ENCODE measurements at regions not wholly inside any gene's neighbourhood (a gene's known extent, or its start where the extent isn't known, plus 50 kb on each side); places are given as distances from the start of the nearest gene placed in this dataset.
"Not testable (repeated sequence)": the region's sequence is repeated elsewhere in the genome, so short reads cannot be mapped to it uniquely, and the experiment has no call there.

- DNase-seq, result no peak
Observed at GRCh38 chr2:150695451-150696135, 208.1 kb upstream of the RND3 start.

DNA sequence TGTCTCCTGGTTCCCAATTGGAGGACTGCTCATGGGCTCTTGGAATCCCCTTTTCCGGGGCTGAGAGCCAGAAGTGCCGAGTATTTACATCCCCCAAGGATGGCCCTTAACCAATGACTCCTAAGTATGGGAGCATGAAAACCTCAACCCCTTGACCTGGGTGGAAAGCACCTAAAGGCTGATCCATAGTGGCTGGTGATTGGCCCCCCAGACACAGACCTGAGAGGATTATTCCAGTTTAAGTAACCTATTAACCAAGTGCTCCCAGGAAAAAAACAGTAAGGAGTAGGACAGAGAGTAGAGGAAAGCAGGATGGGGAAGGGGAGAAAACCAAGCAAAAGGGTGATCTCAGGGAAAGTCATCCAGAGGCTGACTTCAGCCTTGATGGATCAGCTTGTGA lies 206.1 kb upstream of the RND3 start:
- no peak for DNase-seq

DNA sequence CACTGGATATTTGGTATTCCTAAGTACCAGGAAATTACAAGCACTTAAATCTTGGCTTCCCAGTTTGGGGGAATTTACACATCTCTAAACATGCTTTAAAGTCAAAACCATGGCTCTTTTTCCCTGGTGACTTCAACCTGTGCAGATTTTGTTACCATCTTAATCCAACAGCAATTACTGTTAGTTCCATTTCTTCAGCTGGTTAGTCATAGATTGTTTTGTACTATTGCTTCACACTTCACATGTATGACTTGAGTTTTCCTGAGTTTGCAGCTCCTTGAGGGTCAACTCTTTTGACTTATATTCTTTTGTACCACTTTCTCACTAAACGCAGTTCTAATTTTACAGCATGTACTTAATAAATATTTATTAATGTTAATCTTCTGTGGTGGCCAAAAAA lies 203.4 kb upstream of the RND3 start:
- no peak for DNase-seq

GRCh38 chr2:150690261-150690660 lies 202.8 kb upstream of the RND3 start:
- no peak for DNase-seq

DNA sequence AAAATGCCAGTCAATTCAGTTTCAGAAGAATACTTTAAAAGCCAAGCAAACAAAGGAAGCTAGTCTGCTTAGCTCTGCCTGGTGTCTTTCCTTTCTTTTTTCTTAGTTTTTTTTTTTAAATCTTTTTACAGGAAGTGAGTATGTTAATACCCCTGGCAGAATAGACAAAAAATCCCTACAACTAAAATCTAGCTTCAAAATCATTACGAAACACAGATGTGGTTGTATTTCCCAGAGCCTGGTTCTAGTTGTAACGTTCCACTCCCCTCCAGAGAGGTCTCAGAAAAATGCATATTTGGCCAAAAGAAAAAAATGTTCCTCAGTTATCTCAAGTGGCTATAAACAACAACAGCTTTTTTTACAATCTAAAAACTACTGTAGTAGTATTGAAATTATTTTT lies 202.1 kb upstream of the RND3 start:
- DNase-seq, result peak; percentile 21

DNA sequence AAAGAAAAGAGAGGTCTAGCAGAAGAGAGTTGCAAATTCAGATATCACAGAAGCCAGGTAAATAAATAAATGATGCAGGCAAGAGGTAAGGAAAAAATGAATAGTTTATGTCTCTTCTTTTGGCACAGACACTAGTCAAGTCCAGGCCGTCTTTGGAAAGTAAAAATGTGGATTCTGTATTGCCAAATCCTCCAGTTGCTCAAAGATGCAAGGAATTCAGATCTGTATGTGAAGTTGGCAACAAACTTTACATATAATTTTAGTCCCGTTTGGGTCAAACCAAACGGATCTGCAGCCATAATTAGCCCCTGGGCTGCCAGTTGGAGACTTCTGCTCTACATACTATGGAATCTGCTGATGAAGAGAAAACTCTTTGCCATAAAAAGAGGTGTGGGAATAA lies 200.5 kb upstream of the RND3 start:
- DNase-seq, result peak; percentile 35

- no peak for DNase-seq
Observed at GRCh38 chr2:150686391-150686790, 198.9 kb upstream of the RND3 start.

DNA sequence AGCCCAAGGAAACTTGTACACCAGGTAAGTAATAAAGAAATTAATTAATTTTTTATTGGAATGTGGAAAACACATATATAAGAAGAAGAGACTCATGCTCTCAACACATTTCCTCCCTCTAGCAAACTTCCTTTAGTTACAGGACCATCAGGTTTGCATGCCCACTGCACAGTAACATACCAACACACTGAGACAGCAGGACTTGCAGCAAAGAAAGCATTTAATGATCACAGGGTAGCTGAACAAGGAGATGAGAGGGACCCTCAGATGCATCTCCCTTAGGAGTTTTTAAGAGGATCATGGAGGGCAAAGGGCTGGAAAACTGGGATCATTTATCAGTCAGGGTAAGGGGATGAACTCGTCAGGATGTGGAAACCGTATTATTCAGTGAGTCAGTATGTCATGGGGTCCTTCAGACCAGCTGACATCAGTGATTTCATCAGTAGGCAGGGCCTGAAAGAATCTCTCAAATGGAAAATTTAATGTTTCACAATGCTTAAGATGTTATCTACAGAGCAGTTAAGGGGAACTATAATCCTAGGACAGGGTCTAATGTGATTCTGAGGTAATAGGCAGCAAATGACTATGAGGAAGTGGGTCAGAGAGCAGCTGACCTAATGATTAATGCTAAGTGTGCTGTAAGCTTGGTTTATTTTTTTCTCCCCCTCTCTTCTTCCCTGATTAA lies 193.8 kb upstream of the RND3 start:
- DNase-seq, result peak; percentile 86

- peak; percentile 31 for DNase-seq
Observed at GRCh38 chr2:150679456-150680120, 192.1 kb upstream of the RND3 start.

- no peak for DNase-seq
Observed at GRCh38 chr2:150677551-150677950, 190.1 kb upstream of the RND3 start.

DNA sequence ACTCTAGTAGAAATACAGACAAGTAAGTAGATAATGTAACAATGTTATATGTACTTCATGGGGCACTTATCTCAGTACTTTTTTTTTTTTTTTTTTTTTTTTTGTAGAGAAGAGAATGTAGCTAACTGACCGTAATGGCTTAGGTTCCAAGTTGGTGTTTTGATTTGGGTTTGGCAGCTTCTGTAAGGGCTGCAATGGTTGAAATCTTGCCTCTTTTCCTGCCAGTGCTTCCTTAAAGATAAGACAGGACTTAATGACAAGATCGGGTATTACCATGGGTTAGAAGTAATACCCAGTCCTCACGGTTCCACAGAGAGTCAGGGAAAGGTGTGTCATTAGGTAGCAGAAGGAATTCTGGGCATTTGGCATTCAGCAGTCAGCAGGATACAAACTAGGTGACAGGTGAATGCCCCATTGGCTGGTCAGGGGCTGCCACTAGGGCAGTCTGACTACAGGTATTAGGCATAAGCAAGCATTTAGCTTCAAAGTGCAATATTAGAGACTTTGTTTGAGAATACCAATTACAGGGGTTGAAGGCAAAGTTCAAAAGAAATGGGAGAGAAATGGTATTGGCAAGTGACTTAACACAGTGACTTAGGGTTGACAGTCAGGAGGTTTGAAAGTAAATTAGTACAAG lies 189.4 kb upstream of the RND3 start:
- DNase-seq, result no peak

GRCh38 chr2:150675807-150676206 lies 188.3 kb upstream of the RND3 start:
- DNase-seq, result no peak

GRCh38 chr2:150674283-150674682 lies 186.8 kb upstream of the RND3 start:
- peak; percentile 66 for DNase-seq

DNA sequence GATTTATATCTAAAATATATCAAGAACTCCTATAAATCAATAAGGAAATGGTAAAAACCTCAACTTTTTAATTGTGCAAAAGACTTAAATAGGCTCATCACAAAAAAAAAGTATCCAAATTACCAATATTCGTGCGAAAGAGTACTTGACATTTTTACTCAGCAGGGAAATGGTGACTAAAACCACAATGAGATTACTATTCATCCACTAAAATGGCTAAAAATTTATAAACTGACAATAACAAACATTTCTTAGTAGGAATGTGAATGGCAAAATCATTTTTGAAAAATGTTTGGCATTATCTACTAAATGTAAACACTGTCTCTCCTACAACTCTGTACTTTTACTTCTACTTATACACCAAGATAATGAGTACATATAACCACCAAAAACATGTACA lies 184.8 kb upstream of the RND3 start:
- peak; percentile 52 for DNase-seq

DNA sequence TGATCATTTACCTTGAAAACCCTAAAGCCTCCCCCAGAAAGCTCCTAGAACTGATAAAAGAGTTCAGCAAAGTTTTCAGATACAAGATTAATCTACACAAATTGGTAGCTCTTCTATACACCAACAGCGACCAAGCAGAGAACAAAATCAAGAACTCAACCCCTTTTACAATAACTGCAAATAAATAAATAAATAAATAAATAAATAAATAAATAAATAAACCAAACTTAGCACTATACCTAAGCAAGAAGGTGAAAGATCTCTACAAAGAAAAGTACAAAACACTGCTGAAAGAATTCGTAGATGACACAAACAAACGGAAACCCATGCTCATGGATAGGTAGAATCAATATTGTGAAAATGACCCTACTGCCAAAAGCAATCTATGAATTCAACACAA lies 182.0 kb upstream of the RND3 start:
- DNase-seq, result no peak

DNA sequence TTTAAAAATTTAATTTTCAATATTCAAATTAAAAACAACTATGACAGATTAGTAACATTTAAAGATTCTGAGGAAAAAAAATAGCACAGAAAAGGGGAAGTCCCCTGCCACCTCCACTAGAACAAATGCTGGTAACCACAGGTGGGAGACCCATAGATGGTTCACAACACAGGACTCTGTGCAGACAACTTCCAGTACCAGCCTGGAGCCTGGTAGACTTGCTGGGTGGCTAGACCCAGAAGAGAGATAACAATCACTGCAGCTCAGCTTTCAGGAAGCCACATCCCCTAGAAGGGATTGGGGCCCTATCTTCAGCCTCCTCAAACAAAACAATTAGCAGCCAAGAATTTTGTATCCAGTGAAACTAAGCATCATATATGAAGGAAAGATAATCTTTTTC lies 179.6 kb upstream of the RND3 start:
- not testable (repeated sequence) for DNase-seq

DNA sequence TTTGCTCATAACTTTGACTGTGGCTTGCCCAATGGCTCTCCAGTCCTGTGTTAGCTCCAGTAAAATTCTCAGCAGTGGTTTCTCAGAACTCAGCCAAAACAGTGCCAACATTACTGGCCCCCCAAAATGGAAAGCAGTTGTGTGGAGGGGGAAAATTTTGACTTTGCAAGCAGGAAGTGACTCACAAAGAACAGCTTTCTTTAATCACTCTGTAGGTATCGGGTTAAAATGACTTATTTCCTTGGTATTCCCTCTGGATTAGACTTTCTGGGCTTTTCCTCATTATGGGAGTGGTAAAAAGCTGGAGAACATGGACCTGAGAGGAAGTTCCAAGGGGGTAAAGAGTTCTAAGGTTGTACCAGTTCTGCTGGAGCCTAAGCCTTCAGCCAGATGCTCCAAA lies 175.7 kb upstream of the RND3 start:
- DNase-seq, result peak; percentile 96

- no peak for DNase-seq
Observed at GRCh38 chr2:150656002-150656401, 168.5 kb upstream of the RND3 start.

GRCh38 chr2:150653351-150653750 lies 165.9 kb upstream of the RND3 start:
- DNase-seq, result no peak

- no peak for DNase-seq
Observed at GRCh38 chr2:150647943-150648342, 160.5 kb upstream of the RND3 start.

- peak; percentile 43 for DNase-seq
Observed at GRCh38 chr2:150646746-150647145, 159.3 kb upstream of the RND3 start.

DNA sequence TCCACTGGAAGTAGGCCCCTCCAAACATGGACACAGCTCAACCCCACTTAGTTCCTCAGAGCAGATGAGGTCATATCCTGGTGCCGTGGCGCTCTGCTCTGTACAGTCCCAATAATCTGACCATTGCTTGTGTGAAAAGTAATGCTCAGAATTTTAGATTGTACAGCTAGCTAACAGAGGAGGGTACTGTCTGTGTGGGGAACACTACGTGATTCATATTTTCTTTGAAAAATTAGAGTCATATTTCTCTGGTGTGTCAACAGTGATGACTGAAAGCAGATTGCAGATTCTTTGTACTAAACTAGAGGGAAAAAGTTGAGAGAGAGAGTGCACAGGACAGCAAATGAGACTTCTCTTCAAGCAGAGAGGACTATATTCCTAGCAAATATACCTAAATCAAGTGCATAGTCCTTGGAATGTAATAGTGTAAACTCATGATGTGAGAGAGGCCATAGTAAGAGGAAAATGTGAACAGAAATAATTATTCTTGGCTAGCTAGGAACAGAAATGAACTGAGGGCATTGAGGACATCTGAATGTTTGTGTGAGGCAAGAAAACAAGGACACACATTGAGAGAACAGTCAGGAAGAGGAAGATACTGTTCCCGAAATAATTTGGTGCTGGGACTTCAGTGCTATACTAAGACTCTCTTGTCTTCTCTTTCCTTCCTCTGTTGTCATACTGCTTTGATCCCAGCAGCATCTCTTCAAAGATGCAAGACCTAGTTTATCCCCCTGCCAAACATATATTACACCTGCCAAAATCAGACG lies 157.0 kb upstream of the RND3 start:
- DNase-seq, result peak; percentile 83
